GM10266 (cell line): ENCODE measurements at regions not wholly inside any gene's neighbourhood (a gene's known extent, or its start where the extent isn't known, plus 50 kb on each side); places are given as distances from the start of the nearest gene placed in this dataset.

Source experiments
- DNase-seq: peaks from one replicate; pipeline ENCODE4 v3.0.0; 2012; ENCODE audit errors: extremely low spot score
- CTCF ChIP-seq: IDR thresholded peaks from 2 replicates; pipeline ENCODE4 v1.5.1; 2012; ENCODE audit warnings: mild to moderate bottlenecking, low read depth; ENCODE audit not compliant: control insufficient read depth, insufficient read depth; ENCODE audit errors: missing control alignments

- no peak for TF ChIP-seq CTCF
- no peak for DNase-seq
These were observed 334.7 kb downstream of the EIPR1 start for GRCh38 chr2:3042601-3043585.

- no peak for DNase-seq
- TF ChIP-seq CTCF: no peak
These were observed 335.6 kb downstream of the EIPR1 start for GRCh38 chr2:3041841-3042600.

GRCh38 chr2:3041246-3041645 lies 336.4 kb downstream of the EIPR1 start:
- TF ChIP-seq CTCF: no peak

GRCh38 chr2:3040496-3041140 lies 337.0 kb downstream of the EIPR1 start:
- TF ChIP-seq CTCF: no peak
- no peak for DNase-seq

More at GRCh38 chr2:3041246-3041645, 336.4 kb downstream of the EIPR1 start:
- no peak for DNase-seq

GRCh38 chr2:3040066-3040428 lies 337.6 kb downstream of the EIPR1 start:
- no peak for DNase-seq
- TF ChIP-seq CTCF: no peak

- DNase-seq: no peak
- no peak for TF ChIP-seq CTCF
These were observed 338.2 kb downstream of the EIPR1 start for GRCh38 chr2:3039188-3040065.
